Endothelial cell of umbilical vein (primary cell): ENCODE measurements at regions not wholly inside any gene's neighbourhood (a gene's known extent, or its start where the extent isn't known, plus 50 kb on each side); places are given as distances from the start of the nearest gene placed in this dataset.

Experiments
- BruUV-seq: library from RNA; stranded (reverse); fragments of 400-500 nt; replicated peaks from 2 replicates; lab custom pipeline; 2021; lab: Mats Ljungman, UMichigan
- CTCF ChIA-PET: fragments of 300-600, 350-600 bp; sonication (Branson Sonifier 250); formaldehyde crosslinking; loops from one replicate; lab custom pipeline; 2021; ENCODE audit warnings: antibody characterized with exemption, inconsistent platforms; lab: Charles Lee
- POLR2A ChIA-PET: fragments of 300-600, 350-600 bp; sonication (Branson Sonifier 250); formaldehyde crosslinking; loops from one replicate; lab custom pipeline; 2021; ENCODE audit warnings: antibody characterized with exemption, inconsistent platforms; lab: Charles Lee
- DNase-seq: peaks from one replicate; pipeline ENCODE4 v3.0.0-alpha.2; 2011; ENCODE audit warnings: low read depth, low spot score
- FAIRE-seq: peaks from 2 replicates; lab custom pipeline; 2011; peaks lifted over from hg19 to GRCh38; lab: Jason Lieb, UNC
- H2AFZ ChIP-seq: 2 replicates; pipeline ENCODE4 v1.6.0; 2012; ENCODE audit warnings: low read depth, low read length, control low read depth, inconsistent platforms
- H3K27ac ChIP-seq: 2 replicates; pipeline ENCODE4 v1.5.1; 2011; ENCODE audit warnings: low read depth, mild to moderate bottlenecking, control low read depth, low read length, moderate library complexity; ENCODE audit not compliant: insufficient read depth
- H3K27me3 ChIP-seq, 2 experiments: 2 replicates each; pipeline versions ENCODE4 v1.6.0 to v1.6.1; 2011; ENCODE audit warnings: low read length in 2 of 2, mixed read lengths in 1 of 2; ENCODE audit not compliant: control insufficient read depth in 2 of 2, insufficient read depth in 2 of 2
- H3K36me3 ChIP-seq, 2 experiments: 2 replicates in 1 of 2; 3 replicates in 1 of 2; pipeline ENCODE4 v1.5.1; 2011; ENCODE audit warnings: low read length in 2 of 2, mild to moderate bottlenecking in 1 of 2, moderate library complexity in 1 of 2; ENCODE audit not compliant: control insufficient read depth in 2 of 2, insufficient read depth in 2 of 2; ENCODE audit errors: extremely low read depth in 1 of 2
- H3K4me1 ChIP-seq: 3 replicates; pipeline ENCODE4 v1.5.1; 2011; ENCODE audit warnings: mild to moderate bottlenecking, low read length; ENCODE audit not compliant: control insufficient read depth, insufficient read depth; ENCODE audit errors: extremely low read depth
- H3K4me2 ChIP-seq: 2 replicates; pipeline ENCODE4 v1.6.1; 2011; ENCODE audit warnings: low read length, control low read depth, mixed read lengths; ENCODE audit not compliant: insufficient read depth
- H3K4me3 ChIP-seq, 3 experiments: fragments of 200-600 bp in 1 of 3; sonication (generic), shearing (Covaris generic) in 1 of 3; replicated peaks in 1 of 3; 2 replicates each; pipeline ENCODE4 v1.5.1; 2011 to 2016; ENCODE audit warnings: control low read depth in 3 of 3, low read length in 3 of 3, mild to moderate bottlenecking in 2 of 3, inconsistent platforms in 1 of 3, low read depth in 1 of 3, moderate library complexity in 1 of 3; ENCODE audit not compliant: insufficient read depth in 1 of 3
- H3K79me2 ChIP-seq: 2 replicates; pipeline ENCODE4 v1.6.0; 2012; ENCODE audit warnings: low read length, inconsistent platforms; ENCODE audit not compliant: control insufficient read depth, insufficient read depth
- H3K9ac ChIP-seq: replicated peaks from 2 replicates; pipeline ENCODE3; 2011; ENCODE audit warnings: low read length, control low read depth; ENCODE audit not compliant: insufficient read depth; ENCODE audit errors: extremely low read depth
- H3K9me1 ChIP-seq: replicated peaks from 3 replicates; pipeline ENCODE4 v1.6.0; 2011; ENCODE audit warnings: mild to moderate bottlenecking, low read length; ENCODE audit not compliant: control insufficient read depth, insufficient read depth; ENCODE audit errors: extremely low read depth
- H3K9me3 ChIP-seq: replicated peaks from 2 replicates; pipeline ENCODE4 v1.5.1; 2012; ENCODE audit warnings: low read length, inconsistent platforms; ENCODE audit not compliant: control insufficient read depth, insufficient read depth
- H4K20me1 ChIP-seq: replicated peaks from 2 replicates; pipeline ENCODE3; 2011; ENCODE audit warnings: mild to moderate bottlenecking, low read length; ENCODE audit not compliant: control insufficient read depth, insufficient read depth; ENCODE audit errors: extremely low read depth
- EZH2 ChIP-seq: IDR thresholded peaks from 2 replicates; pipeline ENCODE4 v1.6.1; 2012; ENCODE audit warnings: borderline replicate concordance, low read depth, mild to moderate bottlenecking, moderate library complexity, low read length, inconsistent platforms; ENCODE audit not compliant: severe bottlenecking
- FOS ChIP-seq: IDR thresholded peaks from 2 replicates; pipeline ENCODE4 v1.6.1; 2011; ENCODE audit warnings: mild to moderate bottlenecking, low read length, moderate library complexity, borderline replicate concordance; ENCODE audit not compliant: insufficient read depth
- JUN ChIP-seq: IDR thresholded peaks from 2 replicates; pipeline ENCODE4 v1.6.1; 2011; ENCODE audit warnings: borderline replicate concordance, low read depth; ENCODE audit not compliant: insufficient read length, insufficient read depth
- POLR2A ChIP-seq: IDR thresholded peaks from 2 replicates; pipeline ENCODE4 v1.6.1; 2012; ENCODE audit warnings: low read depth, mild to moderate bottlenecking, control low read depth, low read length
- POLR2AphosphoS5 ChIP-seq: IDR thresholded peaks from 2 replicates; pipeline ENCODE4 v1.6.1; 2012; ENCODE audit warnings: low read depth, mild to moderate bottlenecking, control low read depth, low read length, moderate library complexity; ENCODE audit not compliant: insufficient read depth
- dilution Hi-C: fragments of 300-500 bp; cut with MboI; formaldehyde crosslinking; loops from one replicate; pipeline ENCODE4 v1.15.0; 2019; ENCODE audit warnings: low sequenced_read_pairs; ENCODE audit not compliant: extremely low pct_ligation_motif_present
- intact Hi-C: fragments of 100-400 bp; cut with micrococcal nuclease; formaldehyde crosslinking; loops from one replicate; pipeline ENCODE4 v1.10.0; 2022
- TF ChIP-seq, protein P1 (sequence below), 2 donors: IDR thresholded peaks; 1 replicate in 1 of 2; 2 replicates in 1 of 2; pipeline ENCODE4 v1.5.1; 2011; ENCODE audit warnings: low read length in 2 of 2, mild to moderate bottlenecking in 2 of 2, moderate library complexity in 2 of 2, control low read depth in 1 of 2, inconsistent platforms in 1 of 2, low read depth in 1 of 2; ENCODE audit not compliant: insufficient read depth in 1 of 2; ENCODE audit errors: extremely low read depth in 1 of 2

- no TSS peak for BruUV-seq
- FAIRE-seq (no peak), DNase-seq (no peak)
- Histone ChIP-seq H3K79me2 (no peaks in the 10 kb centered on the region), H3K27me3 (peaks cover 0 to 3% of the 10 kb centered on the region in 2 experiments), H3K4me1 (no peaks in the 10 kb centered on the region), H3K9me3 (no peaks in the 10 kb centered on the region), H3K4me2 (no peak overlapping the region), H3K9me1 (no peaks in the 10 kb centered on the region), H3K36me3 (no peaks in the 10 kb centered on the region), H4K20me1 (no peaks in the 10 kb centered on the region), H3K9ac (no peak overlapping the region), H2AFZ (no peak overlapping the region), H3K4me3 (no peak overlapping the region), H3K27ac (no peak overlapping the region)
- dilution Hi-C loops (no loop called here), intact Hi-C loops (no loop called here)
- ChIA-PET CTCF (no interaction called here), POLR2A (no interaction called here)
- TF ChIP-seq EZH2 (no peak), JUN (no peak), POLR2AphosphoS5 (no peak)
These were observed 60.4 kb upstream of the CDIN1 start for GRCh38 chr15:36519067-36519466.

DNA sequence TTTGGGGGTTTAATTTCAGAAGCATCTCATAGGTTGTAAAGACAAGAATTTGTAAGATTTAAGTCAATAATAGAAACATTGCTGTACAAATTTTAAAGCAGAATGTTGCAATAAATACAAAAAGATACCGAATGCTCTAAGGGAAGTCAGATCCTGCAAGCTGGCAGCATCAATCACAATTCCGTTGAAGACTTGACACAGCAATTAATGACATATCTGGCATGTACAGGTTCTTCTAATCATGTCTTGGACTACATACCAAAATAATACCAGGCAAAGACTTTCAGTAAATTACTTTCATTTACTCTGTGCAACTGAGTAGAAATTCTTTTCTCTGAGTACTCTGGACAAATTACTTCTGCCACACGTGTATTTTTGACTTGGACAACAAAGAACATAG, 54.0 kb upstream of the CDIN1 start:
- no TSS peak for BruUV-seq
- H3K9me1 ChIP-seq: no peaks in the 10 kb centered on the region
- POLR2A ChIA-PET: no interaction called here
- H3K9me3 ChIP-seq: no peaks in the 10 kb centered on the region
- no peaks in the 10 kb centered on the region for H3K36me3 ChIP-seq
- H4K20me1 ChIP-seq: no peaks in the 10 kb centered on the region
- H3K9ac ChIP-seq: no peak overlapping the region
- H3K27me3 ChIP-seq: peaks cover 0 to 13% of the 10 kb centered on the region in 2 experiments
- H3K4me3 ChIP-seq: no peak overlapping the region
- H2AFZ ChIP-seq: no peak overlapping the region
- FAIRE-seq (no peak), DNase-seq (no peak)
- H3K4me2 ChIP-seq: no peak overlapping the region
- intact Hi-C loops (no loop called here), dilution Hi-C loops (no loop called here)
- H3K79me2 ChIP-seq: no peaks in the 10 kb centered on the region
- no peak overlapping the region for H3K27ac ChIP-seq
- TF ChIP-seq POLR2A (no peak), POLR2AphosphoS5 (no peak), FOS (no peak), EZH2 (no peak), JUN (no peak)
- TF ChIP-seq, protein P1, sequence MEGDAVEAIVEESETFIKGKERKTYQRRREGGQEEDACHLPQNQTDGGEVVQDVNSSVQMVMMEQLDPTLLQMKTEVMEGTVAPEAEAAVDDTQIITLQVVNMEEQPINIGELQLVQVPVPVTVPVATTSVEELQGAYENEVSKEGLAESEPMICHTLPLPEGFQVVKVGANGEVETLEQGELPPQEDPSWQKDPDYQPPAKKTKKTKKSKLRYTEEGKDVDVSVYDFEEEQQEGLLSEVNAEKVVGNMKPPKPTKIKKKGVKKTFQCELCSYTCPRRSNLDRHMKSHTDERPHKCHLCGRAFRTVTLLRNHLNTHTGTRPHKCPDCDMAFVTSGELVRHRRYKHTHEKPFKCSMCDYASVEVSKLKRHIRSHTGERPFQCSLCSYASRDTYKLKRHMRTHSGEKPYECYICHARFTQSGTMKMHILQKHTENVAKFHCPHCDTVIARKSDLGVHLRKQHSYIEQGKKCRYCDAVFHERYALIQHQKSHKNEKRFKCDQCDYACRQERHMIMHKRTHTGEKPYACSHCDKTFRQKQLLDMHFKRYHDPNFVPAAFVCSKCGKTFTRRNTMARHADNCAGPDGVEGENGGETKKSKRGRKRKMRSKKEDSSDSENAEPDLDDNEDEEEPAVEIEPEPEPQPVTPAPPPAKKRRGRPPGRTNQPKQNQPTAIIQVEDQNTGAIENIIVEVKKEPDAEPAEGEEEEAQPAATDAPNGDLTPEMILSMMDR (IDR thresholded peaks at IDR 0.05; ENCODE audit: extremely low read depth in 1 of 2, insufficient read depth in 1 of 2, low read depth in 1 of 2, low read length in 2 of 2): no peak
- H3K4me1 ChIP-seq: no peaks in the 10 kb centered on the region
- CTCF ChIA-PET: interaction anchor here (1.4 kb wide), 1 partner anchor 9 kb away, joined by 4 read pairs; no protein-coding TSS in a partner anchor
